ENCODE measurements at regions not wholly inside any gene's neighbourhood (a gene's known extent, or its start where the extent isn't known, plus 50 kb on each side); places are given as distances from the start of the nearest gene placed in this dataset.

GRCh38 chr12:3336606-3337311 lies 154.2 kb upstream of the PRMT8 start:
- DNase-seq = no peak

- DNase-seq = no peak
These were observed 153.1 kb upstream of the PRMT8 start for GRCh38 chr12:3337944-3338343.

DNA sequence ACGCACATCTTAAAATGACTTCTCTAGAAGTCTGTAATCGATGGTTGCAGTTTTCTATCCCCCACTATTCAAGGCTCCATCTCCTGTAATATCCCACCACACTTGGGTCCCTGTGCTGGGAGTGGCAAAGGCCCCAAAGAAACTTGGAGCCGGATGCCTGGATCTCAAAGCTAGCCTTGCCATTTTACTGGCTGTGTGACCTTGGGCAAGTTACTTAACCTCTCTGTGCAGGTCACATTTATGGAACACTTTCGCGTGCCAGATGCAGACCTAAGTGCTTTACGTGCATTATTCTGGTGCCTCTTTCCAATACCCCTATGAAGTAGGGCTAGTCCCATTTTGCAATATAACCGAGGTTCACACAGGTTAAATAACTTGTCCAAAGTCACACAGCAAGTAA lies 151.8 kb upstream of the PRMT8 start:
- no peak for DNase-seq

GRCh38 chr12:3341594-3341993 lies 149.4 kb upstream of the PRMT8 start:
- no peak for DNase-seq

DNA sequence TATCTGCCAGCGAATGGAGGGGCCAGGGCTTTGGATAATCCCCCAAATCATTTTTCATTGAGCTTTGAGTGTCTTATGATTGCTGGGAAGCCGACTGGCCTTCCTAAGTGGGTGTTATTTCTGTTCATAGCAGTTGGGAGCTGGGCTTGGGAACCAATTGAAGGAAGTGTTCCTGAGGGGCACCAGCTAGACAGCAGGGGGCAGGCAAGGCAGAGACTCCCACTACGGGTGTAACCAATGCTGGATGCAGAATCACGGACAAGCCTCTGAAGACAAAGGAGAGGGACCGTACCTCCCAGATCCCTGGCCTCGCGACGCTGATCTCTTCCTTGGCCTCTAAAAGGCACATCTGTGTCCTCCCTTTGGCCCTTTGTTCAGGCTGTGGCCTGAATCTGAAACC lies 149.0 kb upstream of the PRMT8 start:
- no peak for DNase-seq

GRCh38 chr12:3348055-3348454 lies 142.9 kb upstream of the PRMT8 start:
- DNase-seq = no peak

- DNase-seq = no peak
These were observed 140.6 kb upstream of the PRMT8 start for GRCh38 chr12:3350432-3350831.

DNA sequence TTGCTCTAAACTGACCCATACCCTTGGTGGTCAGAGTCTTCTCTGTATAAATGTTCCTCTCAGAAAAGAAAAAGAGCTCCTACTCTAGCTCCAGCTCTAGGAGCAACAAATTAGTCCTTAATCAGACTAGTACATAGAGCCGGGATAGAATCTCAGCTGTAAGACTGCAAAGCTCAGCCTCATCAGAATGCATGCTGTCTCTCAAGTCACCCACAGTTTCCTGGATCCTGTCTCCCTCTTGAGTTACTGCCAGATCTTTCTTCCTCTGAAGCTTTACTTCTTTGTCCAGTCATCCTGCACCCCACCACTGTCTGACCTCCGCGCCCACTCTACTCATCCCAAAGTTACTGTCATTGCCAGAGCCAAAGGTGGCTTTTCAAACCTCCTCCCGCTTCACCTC lies 139.3 kb upstream of the PRMT8 start:
- no peak for DNase-seq

- no peak for DNase-seq
These were observed 138.8 kb upstream of the PRMT8 start for GRCh38 chr12:3352230-3352629.

- DNase-seq = no peak
These were observed 137.4 kb upstream of the PRMT8 start for GRCh38 chr12:3353621-3354020.

DNA sequence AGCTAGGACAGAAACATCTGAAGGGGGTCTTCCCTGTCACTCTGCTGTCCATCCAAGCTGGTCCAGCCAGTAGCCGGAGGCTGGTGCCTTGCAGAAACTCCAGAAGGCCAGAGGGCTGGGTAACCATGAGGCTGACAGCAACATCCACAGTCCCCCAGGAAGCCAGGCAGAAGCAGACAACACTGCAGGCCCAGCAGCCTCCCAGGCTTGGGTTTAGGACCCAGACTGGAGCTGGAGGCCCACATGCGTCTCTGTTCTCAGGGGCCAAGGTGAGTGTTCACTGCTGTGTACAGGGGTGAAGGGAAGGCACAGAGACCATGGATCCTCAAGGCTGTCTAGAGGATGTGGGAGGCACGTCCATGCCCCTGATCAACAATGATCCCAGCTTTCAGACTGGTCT lies 136.4 kb upstream of the PRMT8 start:
- DNase-seq = no peak

- DNase-seq = no peak
These were observed 135.6 kb upstream of the PRMT8 start for GRCh38 chr12:3355378-3355900.

DNA sequence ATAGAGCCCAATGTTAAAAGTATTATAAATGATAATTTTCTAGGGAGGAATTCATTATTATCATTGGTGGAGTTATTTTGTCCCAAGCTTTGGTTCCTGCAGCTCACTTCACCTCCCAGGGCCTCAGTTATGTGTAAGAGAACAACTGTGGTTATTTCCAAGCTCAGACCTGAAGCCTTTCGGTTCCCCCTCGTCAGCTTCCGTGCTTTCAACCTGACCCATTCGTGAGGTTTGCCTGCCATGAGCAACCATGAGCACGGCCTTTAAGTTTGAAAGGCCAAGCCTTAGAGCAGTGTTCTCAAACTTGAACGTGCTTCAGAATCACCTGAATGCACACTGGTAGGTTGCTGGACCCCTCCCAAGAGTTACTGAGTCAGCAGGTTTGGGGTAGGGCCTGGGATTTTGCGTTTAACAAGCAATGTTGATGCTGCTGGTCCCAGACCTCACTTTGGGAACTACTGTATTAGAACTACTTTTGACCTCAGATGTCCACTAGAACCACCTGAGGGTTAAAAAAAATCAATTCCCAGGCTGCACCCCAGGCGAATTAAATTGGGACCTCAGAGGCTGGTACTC lies 133.0 kb upstream of the PRMT8 start:
- DNase-seq = no peak

DNA sequence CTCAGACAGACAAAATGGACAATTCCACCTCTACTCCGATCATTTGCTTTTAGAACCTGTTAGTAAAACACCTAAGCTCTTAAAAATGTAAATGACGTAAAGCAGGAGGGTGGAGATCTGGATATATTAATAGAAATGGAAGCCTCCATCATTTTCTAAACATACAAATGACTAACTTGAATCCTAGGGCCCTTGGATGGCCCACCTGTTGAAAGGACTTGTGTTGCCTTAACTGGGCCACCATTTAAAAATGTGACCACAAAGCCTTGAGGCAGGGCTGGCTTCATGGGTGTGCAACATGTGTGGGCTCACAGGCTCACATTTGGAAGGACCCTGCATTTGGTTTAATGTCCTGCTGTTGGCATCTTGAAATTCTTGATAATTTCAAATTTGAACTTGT lies 131.5 kb upstream of the PRMT8 start:
- DNase-seq = no peak

- DNase-seq = no peak
These were observed 129.9 kb upstream of the PRMT8 start for GRCh38 chr12:3361146-3361545.

DNA sequence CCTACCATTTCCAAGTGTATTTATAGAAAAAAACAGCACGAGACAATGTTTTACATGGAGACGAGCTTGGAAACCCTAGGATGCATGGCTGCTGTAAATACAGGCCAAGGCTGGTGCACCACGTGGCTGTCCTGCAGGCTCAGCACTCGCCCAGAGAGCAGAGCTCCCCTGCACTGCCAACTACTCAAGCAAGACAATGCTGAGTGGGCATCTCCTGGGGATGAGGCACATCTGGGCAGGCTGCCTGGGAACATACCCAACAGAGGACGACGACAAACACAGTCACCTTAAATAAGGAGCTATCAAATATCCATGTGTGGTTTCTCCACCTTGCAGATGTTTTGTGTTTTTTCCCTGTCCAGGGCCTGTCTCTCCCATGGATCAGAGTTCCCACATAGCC lies 128.3 kb upstream of the PRMT8 start:
- peak; percentile 38 for DNase-seq

DNA sequence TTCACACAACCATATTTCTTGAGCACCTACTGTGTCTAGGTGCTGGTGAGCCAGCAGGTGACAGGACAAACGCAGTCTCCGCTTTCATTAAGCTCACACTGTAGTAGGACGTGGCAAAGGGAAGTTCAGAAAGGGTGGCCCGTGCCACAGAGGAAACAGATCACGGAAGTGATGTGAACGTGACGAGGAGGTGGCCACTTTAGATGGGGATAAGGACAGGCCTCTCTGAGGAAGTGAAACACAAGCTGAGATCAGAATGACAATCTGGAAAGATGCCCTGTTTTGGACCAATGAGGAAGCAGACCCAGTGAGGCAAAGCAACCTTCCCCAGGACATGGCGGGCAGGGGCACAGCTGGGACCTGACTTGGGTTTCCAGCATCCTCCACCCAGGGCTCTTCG lies 127.4 kb upstream of the PRMT8 start:
- DNase-seq = no peak

DNA sequence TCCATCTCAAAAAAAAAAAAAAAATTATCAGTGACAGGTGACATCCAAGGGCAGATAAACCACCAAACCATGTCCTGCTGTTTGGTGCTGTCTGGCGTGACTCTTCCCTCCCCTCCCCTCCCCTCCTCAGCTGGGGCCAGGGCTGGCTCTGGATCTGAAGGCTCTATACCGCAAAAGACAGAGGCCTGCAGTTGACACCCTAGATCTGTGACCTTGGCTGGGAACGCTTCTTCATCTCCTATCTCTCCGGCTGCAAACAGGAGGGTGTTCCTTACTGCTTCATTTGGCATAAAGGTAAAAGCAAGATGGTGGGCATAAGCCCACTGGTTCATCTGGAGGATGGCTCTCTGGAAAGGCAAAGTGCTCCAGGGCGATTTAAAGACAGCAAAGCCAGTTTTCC lies 126.8 kb upstream of the PRMT8 start:
- DNase-seq = no peak

DNA sequence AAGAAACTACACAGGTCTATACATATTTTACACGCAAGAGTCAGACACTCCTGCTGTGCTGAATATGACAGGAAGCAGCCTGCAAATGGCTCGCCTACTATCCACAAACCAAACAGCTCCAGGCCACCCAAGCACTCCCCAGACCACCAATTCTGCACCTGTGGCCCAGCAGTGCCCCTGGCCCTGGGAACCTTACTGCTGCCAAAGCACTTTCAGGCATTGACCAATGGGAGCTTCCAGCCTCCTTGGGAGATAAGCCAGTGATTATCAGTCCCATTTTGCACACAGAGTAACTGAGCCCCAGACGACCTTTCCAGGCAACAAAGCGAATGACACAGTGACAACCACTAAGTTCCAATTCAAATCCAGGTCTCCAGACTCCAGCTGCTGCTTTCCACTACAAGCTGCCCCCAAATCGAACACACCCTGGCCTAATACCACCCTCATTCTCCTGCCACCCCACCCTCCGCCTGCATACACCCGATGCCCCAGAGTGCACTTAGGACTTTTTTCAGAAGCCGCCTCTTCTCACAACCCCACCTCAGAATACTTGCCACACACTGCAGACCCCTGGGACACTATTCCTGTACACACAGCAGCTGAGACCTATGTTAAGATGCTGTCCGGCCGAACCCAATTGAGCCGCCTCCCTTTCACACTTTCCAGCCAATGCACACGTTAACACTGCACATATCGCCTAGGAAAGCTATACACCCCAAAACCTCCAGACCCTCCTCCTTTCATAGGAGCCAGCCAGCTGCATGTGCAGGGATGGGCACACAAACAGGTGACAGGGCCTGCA lies 126.1 kb upstream of the PRMT8 start:
- DNase-seq = no peak

GRCh38 chr12:3365463-3366411 lies 125.3 kb upstream of the PRMT8 start:
- DNase-seq = peak; percentile 38

- DNase-seq = no peak
These were observed 124.4 kb upstream of the PRMT8 start for GRCh38 chr12:3366451-3367110.

GRCh38 chr12:3367750-3368444 lies 123.1 kb upstream of the PRMT8 start:
- no peak for DNase-seq
